HG02588 (cell line): ENCODE measurements at regions not wholly inside any gene's neighbourhood (a gene's known extent, or its start where the extent isn't known, plus 50 kb on each side); places are given as distances from the start of the nearest gene placed in this dataset.

Source experiments
- ATAC-seq: cut with Tn5 transposase; IDR thresholded peaks from one replicate; pipeline ENCODE4 v1.9.1; 2021; ENCODE audit warnings: mild to moderate bottlenecking, moderate library complexity; ENCODE audit not compliant: unreplicated experiment

GRCh38 chr15:96274087-96274440, 56.4 kb upstream of the NR2F2 start:
- no peak for ATAC-seq

- ATAC-seq: no peak
Observed at GRCh38 chr15:96274698-96275097, 55.8 kb upstream of the NR2F2 start.

GRCh38 chr15:96276438-96277210, 53.9 kb upstream of the NR2F2 start:
- ATAC-seq: no peak
